Mammary epithelial cell (primary cell): ENCODE measurements at regions not wholly inside any gene's neighbourhood (a gene's known extent, or its start where the extent isn't known, plus 50 kb on each side); places are given as distances from the start of the nearest gene placed in this dataset.

Experiments
- EZH2 ChIP-seq: IDR thresholded peaks from 2 replicates; pipeline ENCODE4 v1.6.1; 2012; ENCODE audit warnings: low read length, inconsistent platforms, borderline replicate concordance
- TF ChIP-seq, protein P1 (sequence below), 2 donors: IDR thresholded peaks in 1 of 2; conservative IDR thresholded peaks in 1 of 2; 2 replicates each; pipeline ENCODE4 v1.5.1; 2011 to 2012; ENCODE audit warnings: inconsistent platforms in 2 of 2, low read length in 2 of 2, mild to moderate bottlenecking in 2 of 2, control low read depth in 1 of 2, low read depth in 1 of 2; ENCODE audit not compliant: insufficient read depth in 1 of 2; ENCODE audit errors: extremely low read depth in 1 of 2

DNA sequence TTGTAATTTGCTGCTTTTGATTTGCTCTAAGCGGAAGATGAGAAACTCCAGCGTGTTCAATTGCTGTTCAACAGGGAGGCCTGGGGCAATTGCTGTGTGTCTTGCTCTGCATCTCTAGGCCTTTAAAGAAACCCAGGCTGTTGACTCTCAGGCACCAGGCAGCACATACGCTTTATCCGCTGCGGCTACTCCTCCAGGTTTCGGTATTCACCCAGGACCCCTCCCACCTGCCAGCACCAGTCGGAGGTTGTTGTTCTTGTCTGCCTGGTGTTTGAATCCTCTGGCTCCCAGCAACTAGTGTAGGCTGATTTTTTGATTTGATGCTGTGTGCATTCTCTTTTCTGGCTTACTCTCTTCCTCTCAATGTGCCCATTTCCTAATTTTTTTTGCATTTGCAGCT lies 383.1 kb downstream of the TSN start:
- TF ChIP-seq, protein P1, sequence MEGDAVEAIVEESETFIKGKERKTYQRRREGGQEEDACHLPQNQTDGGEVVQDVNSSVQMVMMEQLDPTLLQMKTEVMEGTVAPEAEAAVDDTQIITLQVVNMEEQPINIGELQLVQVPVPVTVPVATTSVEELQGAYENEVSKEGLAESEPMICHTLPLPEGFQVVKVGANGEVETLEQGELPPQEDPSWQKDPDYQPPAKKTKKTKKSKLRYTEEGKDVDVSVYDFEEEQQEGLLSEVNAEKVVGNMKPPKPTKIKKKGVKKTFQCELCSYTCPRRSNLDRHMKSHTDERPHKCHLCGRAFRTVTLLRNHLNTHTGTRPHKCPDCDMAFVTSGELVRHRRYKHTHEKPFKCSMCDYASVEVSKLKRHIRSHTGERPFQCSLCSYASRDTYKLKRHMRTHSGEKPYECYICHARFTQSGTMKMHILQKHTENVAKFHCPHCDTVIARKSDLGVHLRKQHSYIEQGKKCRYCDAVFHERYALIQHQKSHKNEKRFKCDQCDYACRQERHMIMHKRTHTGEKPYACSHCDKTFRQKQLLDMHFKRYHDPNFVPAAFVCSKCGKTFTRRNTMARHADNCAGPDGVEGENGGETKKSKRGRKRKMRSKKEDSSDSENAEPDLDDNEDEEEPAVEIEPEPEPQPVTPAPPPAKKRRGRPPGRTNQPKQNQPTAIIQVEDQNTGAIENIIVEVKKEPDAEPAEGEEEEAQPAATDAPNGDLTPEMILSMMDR (conservative IDR thresholded peaks at IDR 0.05 in 1 of 2, IDR thresholded peaks at IDR 0.05 in 1 of 2; ENCODE audit: extremely low read depth in 1 of 2, insufficient read depth in 1 of 2, low read depth in 1 of 2, low read length in 2 of 2): no peak
- no peak for TF ChIP-seq EZH2
